DMS 273 (cell line): ENCODE measurements at regions not wholly inside any gene's neighbourhood (a gene's known extent, or its start where the extent isn't known, plus 50 kb on each side); places are given as distances from the start of the nearest gene placed in this dataset.
"Not testable (repeated sequence)": the region's sequence is repeated elsewhere in the genome, so short reads cannot be mapped to it uniquely, and the experiment has no call there.

Source experiments
- DNase-seq: peaks from one replicate; lab custom pipeline; 2025; ENCODE audit not compliant: unreplicated experiment; lab: John Stamatoyannopoulos, UW

GRCh38 chr5:148880197-148880596, 53.8 kb downstream of the ADRB2 start:
- DNase-seq: no peak

GRCh38 chr5:148880696-148881095, 54.3 kb downstream of the ADRB2 start:
- DNase-seq: no peak

- DNase-seq: no peak
Observed at GRCh38 chr5:148882332-148882731, 55.9 kb downstream of the ADRB2 start.

GRCh38 chr5:148884339-148885020, 58.1 kb downstream of the ADRB2 start:
- DNase-seq: no peak

GRCh38 chr5:148887123-148887881, 60.9 kb downstream of the ADRB2 start:
- DNase-seq: no peak

- DNase-seq: not testable (repeated sequence)
Observed at GRCh38 chr5:148889936-148890335, 63.5 kb downstream of the ADRB2 start.

GRCh38 chr5:148895441-148895840, 69.0 kb downstream of the ADRB2 start:
- DNase-seq: not testable (repeated sequence)

- no peak for DNase-seq
Observed at GRCh38 chr5:148897842-148898241, 71.4 kb downstream of the ADRB2 start.

GRCh38 chr5:148898413-148899075, 72.1 kb downstream of the ADRB2 start:
- no peak for DNase-seq

GRCh38 chr5:148899993-148900392, 73.6 kb downstream of the ADRB2 start:
- DNase-seq: no peak

- no peak for DNase-seq
Observed at GRCh38 chr5:148902478-148902877, 76.1 kb downstream of the ADRB2 start.

- DNase-seq: no peak
Observed at GRCh38 chr5:148903587-148903986, 77.2 kb downstream of the ADRB2 start.

- DNase-seq: no peak
Observed at GRCh38 chr5:148904440-148904839, 78.0 kb downstream of the ADRB2 start.

GRCh38 chr5:148905541-148905940, 79.1 kb downstream of the ADRB2 start:
- no peak for DNase-seq

- DNase-seq: no peak
Observed at GRCh38 chr5:148906968-148907367, 80.6 kb downstream of the ADRB2 start.

GRCh38 chr5:148909040-148909439, 82.6 kb downstream of the ADRB2 start:
- DNase-seq: no peak

- DNase-seq: no peak
Observed at GRCh38 chr5:148909766-148910165, 83.4 kb downstream of the ADRB2 start.

GRCh38 chr5:148910216-148910615, 83.8 kb downstream of the ADRB2 start:
- DNase-seq: no peak

GRCh38 chr5:148910686-148911361, 84.4 kb downstream of the ADRB2 start:
- no peak for DNase-seq

GRCh38 chr5:148911386-148911785, 85.0 kb downstream of the ADRB2 start:
- DNase-seq: no peak

- DNase-seq: no peak
Observed at GRCh38 chr5:148912146-148912545, 85.7 kb downstream of the ADRB2 start.
